ENCODE measurements at regions not wholly inside any gene's neighbourhood (a gene's known extent, or its start where the extent isn't known, plus 50 kb on each side); places are given as distances from the start of the nearest gene placed in this dataset.

- Histone ChIP-seq H3K4me1 (peaks cover 12% of the 10 kb centered on the region; the same call in 1 of the 2 replicates), H3K36me3 (no peaks in the 10 kb centered on the region), H3K9me3 (no peaks in the 10 kb centered on the region), H3K27ac (no peak overlapping the region), H4K20me1 (no peaks in the 10 kb centered on the region), H3K27me3 (no peaks in the 10 kb centered on the region), H3K9ac (no peak overlapping the region), H3K4me3 (no peak overlapping the region), H3K4me2 (no peak overlapping the region)
- TF ChIP-seq Cebpa-rat (IDR thresholded peaks at IDR 0.05), result no peak
These were observed 79.3 kb upstream of the TSPAN11 start for GRCh38 chr12:30847259-30847658.

DNA sequence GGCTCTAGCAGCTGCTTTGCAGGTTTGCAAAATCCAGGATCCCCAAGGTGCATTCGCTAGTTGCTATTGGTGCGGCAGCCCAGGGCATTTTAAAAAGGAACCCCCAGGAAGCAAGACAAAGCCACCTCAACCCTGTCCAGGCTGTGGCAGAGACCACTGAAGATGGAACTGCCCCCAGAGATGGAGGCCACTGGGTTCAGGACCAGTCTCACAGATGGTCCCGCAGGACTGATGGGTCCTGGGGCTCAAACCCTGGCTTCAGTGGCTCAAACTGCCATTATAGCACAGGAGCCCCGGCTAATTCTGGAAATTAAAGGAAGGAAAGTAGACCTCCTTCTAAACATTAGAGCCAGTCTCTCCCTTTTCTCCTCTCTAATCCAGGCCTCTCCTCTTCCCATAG lies 79.8 kb upstream of the TSPAN11 start:
- no peak overlapping the region for H3K4me2 ChIP-seq
- H3K4me1 ChIP-seq, result peaks cover 12% of the 10 kb centered on the region; the same call in 1 of the 2 replicates
- no peaks in the 10 kb centered on the region for H3K27me3 ChIP-seq
- no peaks in the 10 kb centered on the region for H3K36me3 ChIP-seq
- H3K27ac ChIP-seq, result no peak overlapping the region
- H3K4me3 ChIP-seq, result no peak overlapping the region
- no peaks in the 10 kb centered on the region for H4K20me1 ChIP-seq
- no peaks in the 10 kb centered on the region for H3K9me3 ChIP-seq
- no peak overlapping the region for H3K9ac ChIP-seq
- no peak for TF ChIP-seq Cebpa-rat (IDR thresholded peaks at IDR 0.05)

- H3K9me3 ChIP-seq, result no peaks in the 10 kb centered on the region
- no peak overlapping the region for H3K9ac ChIP-seq
- no peaks in the 10 kb centered on the region for H3K36me3 ChIP-seq
- no peak for TF ChIP-seq Cebpa-rat (IDR thresholded peaks at IDR 0.05)
- H3K27ac ChIP-seq, result no peak overlapping the region
- no peak overlapping the region for H3K4me3 ChIP-seq
- peaks cover 7% of the 10 kb centered on the region; the same call in 1 of the 2 replicates for H3K4me1 ChIP-seq
- no peak overlapping the region for H3K4me2 ChIP-seq
- no peaks in the 10 kb centered on the region for H3K27me3 ChIP-seq
- no peaks in the 10 kb centered on the region for H4K20me1 ChIP-seq
These were observed 80.9 kb upstream of the TSPAN11 start for GRCh38 chr12:30845676-30846075.

DNA sequence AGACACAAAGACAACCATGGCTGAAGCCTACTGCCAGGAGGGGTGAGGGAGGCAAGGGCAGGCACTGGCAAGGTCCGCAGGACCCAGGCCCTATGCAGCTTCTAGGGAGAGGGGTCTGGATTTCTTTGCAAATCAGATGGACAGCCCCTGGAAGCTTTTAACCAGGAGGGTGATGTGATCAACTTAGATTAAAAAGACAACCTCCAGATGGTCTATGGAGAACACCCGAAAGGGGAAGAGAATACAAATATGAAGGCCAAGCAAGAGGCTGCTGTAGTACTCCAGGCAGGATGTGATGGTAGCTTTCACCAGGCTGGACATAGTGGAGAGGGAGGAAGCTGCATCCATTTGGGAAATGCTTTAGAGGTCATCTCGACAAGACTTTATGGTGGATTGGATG lies 83.3 kb upstream of the TSPAN11 start:
- H3K9ac ChIP-seq, result no peak overlapping the region
- 0 out of 2 replicates have a peak, but pooled peaks cover 4% of the 10 kb centered on the region for H3K4me1 ChIP-seq
- H3K27me3 ChIP-seq, result no peaks in the 10 kb centered on the region
- no peaks in the 10 kb centered on the region for H3K36me3 ChIP-seq
- no peak overlapping the region for H3K27ac ChIP-seq
- TF ChIP-seq Cebpa-rat (IDR thresholded peaks at IDR 0.05), result no peak
- no peak overlapping the region for H3K4me3 ChIP-seq
- H3K9me3 ChIP-seq, result no peaks in the 10 kb centered on the region
- H3K4me2 ChIP-seq, result no peak overlapping the region
- no peaks in the 10 kb centered on the region for H4K20me1 ChIP-seq

DNA sequence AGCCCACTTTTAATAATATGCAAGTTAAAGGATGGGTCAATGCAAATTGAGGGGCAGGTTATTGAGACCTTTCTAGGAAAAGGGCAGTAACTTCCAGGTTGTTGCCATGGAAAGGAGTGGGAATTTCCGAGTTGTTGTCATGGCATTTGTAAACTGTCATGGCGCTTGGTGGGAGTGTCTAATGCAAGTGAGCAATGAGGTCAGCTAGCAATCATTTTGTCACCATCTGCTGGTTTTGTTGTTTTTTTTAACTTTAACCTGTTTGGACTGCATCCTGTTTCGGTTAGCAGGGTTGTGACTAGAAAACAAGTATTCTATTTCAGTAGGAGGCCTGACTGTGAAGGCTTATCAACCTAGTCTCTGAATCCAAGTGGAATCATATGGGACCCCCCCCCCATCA lies 85.8 kb upstream of the TSPAN11 start:
- Histone ChIP-seq H3K4me1 (0 out of 2 replicates have a peak, but pooled peaks cover 4% of the 10 kb centered on the region), H3K4me2 (no peak overlapping the region), H3K4me3 (no peak overlapping the region), H3K27me3 (no peaks in the 10 kb centered on the region), H3K9me3 (no peaks in the 10 kb centered on the region), H3K36me3 (no peaks in the 10 kb centered on the region), H3K9ac (no peak overlapping the region), H3K27ac (no peak overlapping the region), H4K20me1 (no peaks in the 10 kb centered on the region)
- no peak for TF ChIP-seq Cebpa-rat (IDR thresholded peaks at IDR 0.05)

- Histone ChIP-seq H3K27me3 (no peaks in the 10 kb centered on the region), H3K9me3 (no peaks in the 10 kb centered on the region), H3K36me3 (no peaks in the 10 kb centered on the region), H3K4me1 (0 out of 2 replicates have a peak, but pooled peaks cover 4% of the 10 kb centered on the region), H3K4me2 (no peak overlapping the region), H3K27ac (no peak overlapping the region), H4K20me1 (no peaks in the 10 kb centered on the region), H3K4me3 (no peak overlapping the region), H3K9ac (no peak overlapping the region)
- no peak for TF ChIP-seq Cebpa-rat (IDR thresholded peaks at IDR 0.05)
These were observed 85.0 kb upstream of the CAPRIN2 start for GRCh38 chr12:30839643-30840220.

DNA sequence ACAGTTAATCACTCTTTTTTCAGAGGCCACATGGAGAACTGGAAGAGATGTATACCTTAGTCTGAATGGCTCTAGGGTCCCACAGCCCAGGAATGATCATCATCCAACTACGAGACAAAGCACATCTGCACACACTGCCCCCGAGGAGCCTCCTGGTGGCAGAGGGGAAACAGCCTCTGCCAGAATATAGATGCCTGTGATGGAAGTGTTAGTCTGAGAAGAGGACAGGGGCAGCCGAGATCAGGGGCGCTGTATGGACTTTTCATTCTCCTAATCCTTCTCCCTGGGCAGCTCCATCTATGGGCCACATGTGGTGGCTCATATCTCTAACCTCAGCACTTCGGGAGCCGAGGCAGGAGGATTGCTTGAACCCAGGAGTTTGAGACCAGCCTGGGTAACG lies 82.8 kb upstream of the CAPRIN2 start:
- no peak for TF ChIP-seq Cebpa-rat (IDR thresholded peaks at IDR 0.05)
- Histone ChIP-seq H3K27me3 (no peaks in the 10 kb centered on the region), H3K4me2 (no peak overlapping the region), H3K27ac (no peak overlapping the region), H3K4me1 (0 out of 2 replicates have a peak, but pooled peaks cover 4% of the 10 kb centered on the region), H3K9me3 (no peaks in the 10 kb centered on the region), H3K4me3 (no peak overlapping the region), H3K36me3 (no peaks in the 10 kb centered on the region), H3K9ac (no peak overlapping the region), H4K20me1 (no peaks in the 10 kb centered on the region)

- Histone ChIP-seq H3K4me3 (no peak overlapping the region), H3K9me3 (no peaks in the 10 kb centered on the region), H3K27ac (no peak overlapping the region), H3K4me1 (0 out of 2 replicates have a peak, but pooled peaks cover 4% of the 10 kb centered on the region), H3K36me3 (no peaks in the 10 kb centered on the region), H3K9ac (no peak overlapping the region), H4K20me1 (no peaks in the 10 kb centered on the region), H3K27me3 (no peaks in the 10 kb centered on the region), H3K4me2 (no peak overlapping the region)
- TF ChIP-seq Cebpa-rat (IDR thresholded peaks at IDR 0.05), result no peak
These were observed 82.1 kb upstream of the CAPRIN2 start for GRCh38 chr12:30836656-30837445.

DNA sequence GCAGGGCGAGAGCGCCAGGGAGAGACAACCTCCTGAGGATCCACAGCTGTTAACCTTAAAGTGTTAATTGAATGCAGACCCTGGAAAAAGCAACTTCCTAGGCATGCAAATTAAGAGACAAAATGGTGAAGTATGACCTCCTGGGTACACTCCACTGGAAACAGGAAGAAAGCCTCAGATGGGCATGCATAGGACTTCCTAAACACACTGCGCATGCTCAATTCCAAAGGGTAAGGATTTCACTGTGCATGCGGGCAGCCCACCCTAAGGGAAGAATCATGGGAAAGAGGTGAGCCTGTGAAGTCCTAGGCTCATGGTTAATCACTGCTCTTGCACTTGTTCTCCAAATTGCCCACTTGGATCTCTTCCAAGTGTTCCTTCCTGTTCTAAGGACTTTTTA lies 80.5 kb upstream of the CAPRIN2 start:
- no peak for TF ChIP-seq Cebpa-rat (IDR thresholded peaks at IDR 0.05)
- Histone ChIP-seq H4K20me1 (no peaks in the 10 kb centered on the region), H3K27me3 (no peaks in the 10 kb centered on the region), H3K4me1 (no peaks in the 10 kb centered on the region), H3K4me3 (no peak overlapping the region), H3K9ac (no peak overlapping the region), H3K36me3 (no peaks in the 10 kb centered on the region), H3K4me2 (no peak overlapping the region), H3K9me3 (no peaks in the 10 kb centered on the region), H3K27ac (no peak overlapping the region)

- H3K27me3 ChIP-seq, result no peaks in the 10 kb centered on the region
- H3K9me3 ChIP-seq, result no peaks in the 10 kb centered on the region
- no peaks in the 10 kb centered on the region for H4K20me1 ChIP-seq
- H3K9ac ChIP-seq, result no peak overlapping the region
- H3K36me3 ChIP-seq, result no peaks in the 10 kb centered on the region
- H3K4me2 ChIP-seq, result no peak overlapping the region
- no peak overlapping the region for H3K27ac ChIP-seq
- H3K4me3 ChIP-seq, result no peak overlapping the region
- no peak for TF ChIP-seq Cebpa-rat (IDR thresholded peaks at IDR 0.05)
- no peaks in the 10 kb centered on the region for H3K4me1 ChIP-seq
These were observed 76.0 kb upstream of the CAPRIN2 start for GRCh38 chr12:30830751-30831150.
